NCI-H345 treated with DMSO at 0.1 percent for 48 hours (cell line): ENCODE measurements at regions not wholly inside any gene's neighbourhood (a gene's known extent, or its start where the extent isn't known, plus 50 kb on each side); places are given as distances from the start of the nearest gene placed in this dataset.
"Not testable (repeated sequence)": the region's sequence is repeated elsewhere in the genome, so short reads cannot be mapped to it uniquely, and the experiment has no call there.

Source experiments
- DNase-seq: peaks from one replicate; lab custom pipeline; 2025; ENCODE audit not compliant: unreplicated experiment; lab: John Stamatoyannopoulos, UW

- not testable (repeated sequence) for DNase-seq
These were observed 141.1 kb downstream of the SLCO4C1 start for GRCh38 chr5:102154791-102155605.

GRCh38 chr5:102154291-102154690 is 141.8 kb downstream of the SLCO4C1 start:
- no peak for DNase-seq

GRCh38 chr5:102153003-102153759 is 142.9 kb downstream of the SLCO4C1 start:
- DNase-seq = peak; percentile 17

GRCh38 chr5:102139029-102139428 is 157.1 kb downstream of the SLCO4C1 start:
- no peak for DNase-seq

- no peak for DNase-seq
These were observed 157.8 kb downstream of the SLCO4C1 start for GRCh38 chr5:102138243-102138653.

- no peak for DNase-seq
These were observed 165.2 kb downstream of the SLCO4C1 start for GRCh38 chr5:102130890-102131289.

GRCh38 chr5:102130386-102130785 is 165.7 kb downstream of the SLCO4C1 start:
- DNase-seq = no peak

- DNase-seq = no peak
These were observed 176.8 kb downstream of the SLCO4C1 start for GRCh38 chr5:102119252-102119651.

GRCh38 chr5:102115736-102116135 is 180.3 kb downstream of the SLCO4C1 start:
- DNase-seq = no peak

- DNase-seq = no peak
These were observed 181.5 kb downstream of the SLCO4C1 start for GRCh38 chr5:102114525-102115069.

GRCh38 chr5:102107865-102108264 is 188.2 kb downstream of the SLCO4C1 start:
- no peak for DNase-seq

GRCh38 chr5:102106599-102106998 is 189.5 kb downstream of the SLCO4C1 start:
- no peak for DNase-seq

GRCh38 chr5:102099766-102100331 is 196.2 kb downstream of the SLCO4C1 start:
- no peak for DNase-seq

- DNase-seq = not testable (repeated sequence)
These were observed 197.0 kb downstream of the SLCO4C1 start for GRCh38 chr5:102099083-102099482.

- DNase-seq = not testable (repeated sequence)
These were observed 197.5 kb downstream of the SLCO4C1 start for GRCh38 chr5:102098606-102099005.

- DNase-seq = peak; percentile 9
These were observed 205.3 kb downstream of the SLCO4C1 start for GRCh38 chr5:102090770-102091169.

- no peak for DNase-seq
These were observed 206.2 kb downstream of the SLCO4C1 start for GRCh38 chr5:102089883-102090282.

- no peak for DNase-seq
These were observed 208.2 kb downstream of the SLCO4C1 start for GRCh38 chr5:102087906-102088305.

- DNase-seq = no peak
These were observed 215.8 kb downstream of the SLCO4C1 start for GRCh38 chr5:102080288-102080687.

- DNase-seq = no peak
These were observed 218.2 kb downstream of the SLCO4C1 start for GRCh38 chr5:102077920-102078319.

GRCh38 chr5:102069974-102070373 is 226.1 kb downstream of the SLCO4C1 start:
- no peak for DNase-seq

- no peak for DNase-seq
These were observed 227.2 kb downstream of the SLCO4C1 start for GRCh38 chr5:102068870-102069269.
